Transverse colon (tissue), 4 donors: ENCODE measurements at regions not wholly inside any gene's neighbourhood (a gene's known extent, or its start where the extent isn't known, plus 50 kb on each side); places are given as distances from the start of the nearest gene placed in this dataset.

Source experiments
- DNase-seq: peaks from one replicate; pipeline ENCODE4 v3.0.0-alpha.2; 2019
- H3K27ac ChIP-seq, 4 donors: fragments of 200-600 bp; sonication (generic); 2 replicates each; pipeline ENCODE4 v1.5.1; 2016 to 2018; ENCODE audit warnings: inconsistent platforms in 4 of 4
- H3K27me3 ChIP-seq: fragments of 200-600 bp; sonication (generic); 2 replicates; pipeline ENCODE4 v1.5.1; 2017; ENCODE audit warnings: inconsistent platforms
- H3K36me3 ChIP-seq, 4 donors: fragments of 200-600 bp; sonication (generic); 2 replicates each; pipeline ENCODE4 v1.5.1; 2017 to 2019; ENCODE audit warnings: inconsistent platforms in 4 of 4
- H3K4me1 ChIP-seq, 4 donors: fragments of 200-600 bp; sonication (generic); 2 replicates each; pipeline ENCODE4 v1.5.1; 2017 to 2020; ENCODE audit warnings: inconsistent platforms in 4 of 4
- H3K4me3 ChIP-seq, 4 donors: fragments of 200-600 bp; sonication (generic); 1 replicate in 1 of 4; 2 replicates in 3 of 4; pipeline versions ENCODE4 v1.5.1 to v1.6.1; 2017 to 2019; ENCODE audit warnings: inconsistent platforms in 4 of 4
- H3K9me3 ChIP-seq, 2 donors: fragments of 200-600 bp; sonication (generic); 2 replicates each; pipeline ENCODE4 v1.5.1; 2017 to 2019; ENCODE audit warnings: inconsistent platforms in 2 of 2
- EP300 ChIP-seq: sonication (generic); formaldehyde crosslinking; IDR thresholded peaks from one replicate; pipeline ENCODE4 v1.6.1; 2017; ENCODE audit warnings: antibody characterized with exemption, low read depth
- POLR2A ChIP-seq: fragments of 450-650 bp; IDR thresholded peaks from one replicate; pipeline ENCODE4 v1.6.1; 2016; ENCODE audit warnings: antibody characterized with exemption, mild to moderate bottlenecking, moderate library complexity
- POLR2AphosphoS5 ChIP-seq, 3 donors: sonication (generic); formaldehyde crosslinking; IDR thresholded peaks; one replicate each; pipeline ENCODE4 v1.6.1; 2016; ENCODE audit warnings: antibody characterized with exemption in 3 of 3
- WGBS, 2 donors: methylation state at CpG; one replicate each; pipeline ENCODE4 v1.1.5; 2018; ENCODE audit warnings: low coverage in 1 of 2; 5-methylcytosine and 5-hydroxymethylcytosine counted together
- in situ Hi-C, 4 donors: fragments of 200-750 bp; cut with MboI; loops; one replicate each; pipeline versions ENCODE4 v1.15.0 to v1.15.1; 2017; ENCODE audit warnings: low sequenced_read_pairs in 3 of 4, low pct_ligation_motif_present in 1 of 4, low pct_unique_long_range_greater_than_20kb in 1 of 4
- intact Hi-C: fragments of 100-400 bp; cut with DNase I; formaldehyde crosslinking; loops from one replicate; pipeline ENCODE4 v1.15.1; 2023; ENCODE audit warnings: low total_unique reads
- TF ChIP-seq, protein P1 (sequence below), 5 experiments: fragments of 200-600 bp in 3 of 5; fragments of 450-650 bp in 2 of 5; sonication (generic) in 3 of 5; IDR thresholded peaks; 1 replicate in 2 of 5; 2 replicates in 3 of 5; pipeline ENCODE4 v1.5.1; 2016 to 2017; ENCODE audit warnings: antibody characterized with exemption in 5 of 5, inconsistent platforms in 3 of 5, mild to moderate bottlenecking in 2 of 5, moderate library complexity in 1 of 5

DNA sequence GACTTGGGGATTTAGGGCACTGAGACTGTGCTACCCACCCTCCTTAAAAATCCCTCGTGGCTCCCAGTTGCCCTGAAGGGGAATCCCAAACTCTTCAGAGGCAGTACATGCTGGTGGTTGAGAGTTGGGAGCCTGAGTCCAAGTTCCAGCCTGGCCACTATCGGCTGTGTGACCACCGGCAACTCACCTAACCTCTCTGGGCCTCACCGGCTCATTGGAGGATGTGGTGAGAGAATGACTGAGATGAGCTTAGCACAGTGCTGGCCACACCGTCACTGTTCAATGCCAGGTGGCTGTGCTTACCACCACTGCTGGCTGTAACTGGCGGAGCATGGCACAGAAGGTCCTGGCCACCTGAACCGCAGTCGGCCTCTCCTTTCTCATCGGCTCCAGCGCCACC lies 200.2 kb downstream of the C9orf50 start:
- no peaks in the 10 kb centered on the region for H3K9me3 ChIP-seq

DNA sequence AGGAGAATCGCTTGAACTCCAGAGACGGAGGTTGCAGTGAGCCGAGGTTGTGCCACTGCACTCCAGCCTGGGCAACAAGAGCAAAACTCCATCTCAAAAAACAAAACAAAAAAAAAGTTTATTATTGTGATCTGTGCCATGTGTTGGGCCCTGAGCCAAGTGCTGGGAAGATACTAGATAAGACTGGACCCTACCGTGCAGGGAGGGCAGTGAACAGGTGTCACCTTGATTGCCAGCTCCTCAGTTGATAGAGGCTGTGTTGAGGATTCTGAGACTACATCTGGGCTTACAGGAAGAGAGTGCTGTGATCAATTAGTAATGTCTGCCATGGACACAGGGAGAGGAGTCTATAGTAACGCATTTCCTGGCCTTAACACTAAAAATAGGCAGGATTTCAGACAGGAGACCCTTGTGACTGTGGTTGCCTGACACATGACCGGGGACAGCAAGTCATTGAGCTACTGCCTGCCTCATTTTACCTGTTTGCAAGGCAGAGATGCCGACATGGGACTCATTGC lies 201.5 kb downstream of the C9orf50 start:
- WGBS, 2 donors: 87% methylated on average over 7 of the region's 7 CpGs; no CpG with 5 or more reads in 1 of the 2 donors
- Histone ChIP-seq H3K36me3 (no peaks in the 10 kb centered on the region), H3K4me1 (peaks cover 6 to 14% (median 9%) of the 10 kb centered on the region in 4 donors), H3K9me3 (no peaks in the 10 kb centered on the region), H3K27me3 (no peaks in the 10 kb centered on the region), H3K27ac (no peak overlapping the region), H3K4me3 (no peak overlapping the region)
- TF ChIP-seq EP300: no peak
- TF ChIP-seq, protein P1, sequence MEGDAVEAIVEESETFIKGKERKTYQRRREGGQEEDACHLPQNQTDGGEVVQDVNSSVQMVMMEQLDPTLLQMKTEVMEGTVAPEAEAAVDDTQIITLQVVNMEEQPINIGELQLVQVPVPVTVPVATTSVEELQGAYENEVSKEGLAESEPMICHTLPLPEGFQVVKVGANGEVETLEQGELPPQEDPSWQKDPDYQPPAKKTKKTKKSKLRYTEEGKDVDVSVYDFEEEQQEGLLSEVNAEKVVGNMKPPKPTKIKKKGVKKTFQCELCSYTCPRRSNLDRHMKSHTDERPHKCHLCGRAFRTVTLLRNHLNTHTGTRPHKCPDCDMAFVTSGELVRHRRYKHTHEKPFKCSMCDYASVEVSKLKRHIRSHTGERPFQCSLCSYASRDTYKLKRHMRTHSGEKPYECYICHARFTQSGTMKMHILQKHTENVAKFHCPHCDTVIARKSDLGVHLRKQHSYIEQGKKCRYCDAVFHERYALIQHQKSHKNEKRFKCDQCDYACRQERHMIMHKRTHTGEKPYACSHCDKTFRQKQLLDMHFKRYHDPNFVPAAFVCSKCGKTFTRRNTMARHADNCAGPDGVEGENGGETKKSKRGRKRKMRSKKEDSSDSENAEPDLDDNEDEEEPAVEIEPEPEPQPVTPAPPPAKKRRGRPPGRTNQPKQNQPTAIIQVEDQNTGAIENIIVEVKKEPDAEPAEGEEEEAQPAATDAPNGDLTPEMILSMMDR (IDR thresholded peaks at IDR 0.05): no peak
- no peak for TF ChIP-seq POLR2A
- no peak for TF ChIP-seq POLR2AphosphoS5 (IDR thresholded peaks at IDR 0.05)
- DNase-seq: no peak
- in situ Hi-C loops (no loop called here), intact Hi-C loops (no loop called here)

More for the DNA sequence above, 200.2 kb downstream of the C9orf50 start:
- TF ChIP-seq POLR2A (no peak), POLR2AphosphoS5 (IDR thresholded peaks at IDR 0.05) (no peak), EP300 (no peak)
- TF ChIP-seq, protein P1 (IDR thresholded peaks at IDR 0.05): no peak
- no peaks in the 10 kb centered on the region for H3K36me3 ChIP-seq
- H3K27ac ChIP-seq: no peak overlapping the region
- 89 to 100% methylated on average over 2 to 9 of the region's 10 CpGs for WGBS, 2 donors
- DNase-seq: no peak
- intact Hi-C loops (no loop called here), in situ Hi-C loops (no loop called here)
- H3K27me3 ChIP-seq: no peaks in the 10 kb centered on the region
- peaks cover 0 to 8% (median 3%) of the 10 kb centered on the region in 4 donors for H3K4me1 ChIP-seq
- H3K4me3 ChIP-seq: no peak overlapping the region

DNA sequence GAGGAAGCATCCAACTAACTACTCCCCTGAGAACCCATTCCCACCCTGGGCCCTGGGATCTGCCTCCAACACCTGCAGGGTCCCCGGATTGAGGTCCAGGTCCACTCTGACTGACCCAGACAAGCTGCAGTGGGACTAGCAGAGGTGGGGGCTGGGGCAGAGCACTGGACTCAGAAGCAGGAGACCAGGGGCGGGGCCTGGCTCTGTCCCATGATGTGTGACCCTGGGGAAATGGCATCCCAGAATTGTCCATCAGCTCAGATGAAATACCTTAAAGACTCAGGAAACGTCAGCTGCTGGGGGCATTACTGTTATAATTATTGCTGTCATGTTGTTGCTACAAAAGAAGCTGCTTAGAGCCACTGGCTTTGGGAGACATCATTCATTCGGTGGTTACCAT lies 202.4 kb downstream of the C9orf50 start:
- H3K4me1 ChIP-seq: peaks cover 10 to 21% (median 16%) of the 10 kb centered on the region in 4 donors
- no peaks in the 10 kb centered on the region for H3K36me3 ChIP-seq
- H3K27me3 ChIP-seq: no peaks in the 10 kb centered on the region
- 77% methylated on average over 4 of the region's 4 CpGs; no CpG with 5 or more reads in 1 of the 2 donors for WGBS, 2 donors
- intact Hi-C loops (no loop called here), in situ Hi-C loops (no loop called here)
- DNase-seq: no peak
- H3K4me3 ChIP-seq: no peak overlapping the region
- TF ChIP-seq EP300 (no peak), POLR2AphosphoS5 (IDR thresholded peaks at IDR 0.05) (no peak), POLR2A (no peak)
- TF ChIP-seq, protein P1 (IDR thresholded peaks at IDR 0.05): no peak
- H3K27ac ChIP-seq: no peak overlapping the region
- H3K9me3 ChIP-seq: no peaks in the 10 kb centered on the region

DNA sequence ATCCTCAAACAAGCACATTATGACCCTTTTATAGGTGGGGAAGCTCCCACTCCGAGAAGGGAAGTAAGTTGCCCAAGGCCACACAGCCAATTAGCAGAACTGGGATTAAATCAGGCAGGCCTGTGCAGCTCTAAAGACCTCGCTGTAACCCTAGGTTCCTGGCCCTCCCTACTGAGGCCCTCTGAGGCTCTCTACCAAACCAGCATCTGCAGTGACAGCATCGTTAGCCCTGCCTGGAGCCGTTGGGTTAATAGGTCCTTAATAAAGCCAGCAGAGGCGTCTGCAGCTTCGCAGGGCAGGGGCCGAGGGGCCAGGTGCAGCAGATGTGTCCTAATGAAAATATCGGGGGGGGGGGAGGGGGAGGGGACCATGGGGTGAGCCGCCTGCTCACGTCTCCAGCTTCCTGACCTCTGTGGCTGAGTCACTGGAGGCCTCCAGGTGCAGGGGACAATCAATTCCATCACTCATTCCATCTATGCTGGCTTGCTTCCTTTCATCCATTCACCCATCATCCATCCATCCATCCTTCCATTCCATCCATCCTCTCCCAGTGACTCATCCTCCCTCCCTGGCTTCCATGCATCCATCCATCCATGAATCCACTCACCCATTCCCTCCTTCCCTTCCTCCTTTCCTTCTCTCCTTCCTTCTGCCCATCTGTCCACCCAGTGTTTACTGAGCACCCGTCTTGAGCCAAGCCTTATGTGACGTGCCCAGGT lies 203.9 kb downstream of the C9orf50 start:
- no peaks in the 10 kb centered on the region for H3K36me3 ChIP-seq
- in situ Hi-C loops (no loop called here), intact Hi-C loops (no loop called here)
- TF ChIP-seq, protein P1 (IDR thresholded peaks at IDR 0.05): no peak
- TF ChIP-seq POLR2A (no peak), EP300 (no peak), POLR2AphosphoS5 (IDR thresholded peaks at IDR 0.05) (no peak)
- DNase-seq: no peak
- peaks cover 18 to 27% (median 25%) of the 10 kb centered on the region in 4 donors for H3K4me1 ChIP-seq
- H3K4me3 ChIP-seq: no peak overlapping the region
- no peaks in the 10 kb centered on the region for H3K9me3 ChIP-seq
- no peaks in the 10 kb centered on the region for H3K27me3 ChIP-seq
- WGBS, 2 donors: 65 to 73% methylated on average over 2 to 12 of the region's 12 CpGs
- H3K27ac ChIP-seq: no peak overlapping the region
